ENCODE measurements at regions not wholly inside any gene's neighbourhood (a gene's known extent, or its start where the extent isn't known, plus 50 kb on each side); places are given as distances from the start of the nearest gene placed in this dataset.

GRCh38 chr18:75130591-75131328 lies 78.2 kb downstream of the PTGR3 start:
- TF ChIP-seq, protein P1, sequence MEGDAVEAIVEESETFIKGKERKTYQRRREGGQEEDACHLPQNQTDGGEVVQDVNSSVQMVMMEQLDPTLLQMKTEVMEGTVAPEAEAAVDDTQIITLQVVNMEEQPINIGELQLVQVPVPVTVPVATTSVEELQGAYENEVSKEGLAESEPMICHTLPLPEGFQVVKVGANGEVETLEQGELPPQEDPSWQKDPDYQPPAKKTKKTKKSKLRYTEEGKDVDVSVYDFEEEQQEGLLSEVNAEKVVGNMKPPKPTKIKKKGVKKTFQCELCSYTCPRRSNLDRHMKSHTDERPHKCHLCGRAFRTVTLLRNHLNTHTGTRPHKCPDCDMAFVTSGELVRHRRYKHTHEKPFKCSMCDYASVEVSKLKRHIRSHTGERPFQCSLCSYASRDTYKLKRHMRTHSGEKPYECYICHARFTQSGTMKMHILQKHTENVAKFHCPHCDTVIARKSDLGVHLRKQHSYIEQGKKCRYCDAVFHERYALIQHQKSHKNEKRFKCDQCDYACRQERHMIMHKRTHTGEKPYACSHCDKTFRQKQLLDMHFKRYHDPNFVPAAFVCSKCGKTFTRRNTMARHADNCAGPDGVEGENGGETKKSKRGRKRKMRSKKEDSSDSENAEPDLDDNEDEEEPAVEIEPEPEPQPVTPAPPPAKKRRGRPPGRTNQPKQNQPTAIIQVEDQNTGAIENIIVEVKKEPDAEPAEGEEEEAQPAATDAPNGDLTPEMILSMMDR (IDR thresholded peaks at IDR 0.05) = no peak
- no peak for TF ChIP-seq POLR2A (IDR thresholded peaks at IDR 0.05)
